Suppressor macrophage treated with lipopolysaccharide for 4 hours (primary cell): ENCODE measurements at regions not wholly inside any gene's neighbourhood (a gene's known extent, or its start where the extent isn't known, plus 50 kb on each side); places are given as distances from the start of the nearest gene placed in this dataset.

Experiments
- DNase-seq: peaks from one replicate; pipeline ENCODE4 v3.0.0-alpha.2; 2020

DNA sequence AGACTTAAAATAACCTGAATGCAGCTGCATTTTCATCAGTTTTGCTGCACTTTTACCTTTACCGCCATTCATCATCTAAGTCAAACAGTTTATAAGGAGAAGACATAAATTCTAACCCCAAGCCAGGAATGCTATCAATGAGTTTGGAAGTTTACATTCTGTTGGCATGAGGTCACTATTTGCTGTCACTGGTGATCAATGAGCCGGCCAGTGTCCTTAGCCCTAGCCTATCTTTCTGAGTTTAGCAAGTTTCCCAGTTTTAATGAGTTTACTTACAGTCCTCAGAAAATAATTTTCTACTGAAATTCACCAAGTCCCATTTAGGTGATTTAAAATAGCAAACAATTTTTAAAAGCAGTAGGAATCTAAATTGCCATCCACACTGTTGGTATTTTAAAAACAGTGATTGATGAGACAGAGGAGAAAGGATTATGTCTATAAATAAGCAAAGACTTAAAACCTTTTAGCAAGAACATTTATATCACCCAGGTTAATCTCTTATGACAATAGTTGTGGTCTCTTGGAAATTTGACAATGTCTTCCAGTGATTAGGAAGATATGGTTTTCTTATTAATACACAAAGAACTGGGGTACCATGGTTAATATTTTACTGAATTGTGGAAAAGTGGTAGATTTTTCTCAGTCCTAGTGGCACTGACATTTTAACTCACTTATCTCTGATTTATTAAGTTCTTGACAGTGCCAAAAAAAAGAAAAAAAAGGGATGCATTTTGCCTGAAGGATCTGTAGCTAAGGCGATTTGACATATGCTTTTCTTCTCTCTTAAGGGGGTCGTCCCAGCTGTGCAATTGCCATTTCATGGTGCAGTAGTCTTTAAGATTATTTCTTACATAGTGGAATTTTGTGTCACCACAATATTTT is 443.4 kb upstream of the ANKRD30A start:
- no peak for DNase-seq

DNA sequence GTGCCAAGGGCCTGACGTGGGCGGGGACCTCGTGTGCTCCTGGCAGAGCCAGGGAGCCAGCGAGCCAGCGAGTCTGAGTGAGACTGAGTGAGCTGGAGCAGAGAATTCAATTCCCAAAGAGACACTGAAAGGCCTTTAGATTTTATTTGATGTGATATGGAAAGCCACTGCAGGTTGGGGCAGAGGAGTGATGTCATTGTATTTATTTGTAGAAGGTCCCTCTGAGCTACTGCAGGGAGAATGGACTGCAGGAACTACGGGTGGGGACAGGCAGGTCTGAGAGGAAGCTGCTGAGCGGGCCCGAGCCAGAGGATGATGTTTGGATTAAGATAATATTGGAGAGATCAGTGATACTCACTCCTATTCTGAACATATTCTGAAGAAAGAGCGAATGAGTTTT is 445.8 kb upstream of the ANKRD30A start:
- no peak for DNase-seq

DNA sequence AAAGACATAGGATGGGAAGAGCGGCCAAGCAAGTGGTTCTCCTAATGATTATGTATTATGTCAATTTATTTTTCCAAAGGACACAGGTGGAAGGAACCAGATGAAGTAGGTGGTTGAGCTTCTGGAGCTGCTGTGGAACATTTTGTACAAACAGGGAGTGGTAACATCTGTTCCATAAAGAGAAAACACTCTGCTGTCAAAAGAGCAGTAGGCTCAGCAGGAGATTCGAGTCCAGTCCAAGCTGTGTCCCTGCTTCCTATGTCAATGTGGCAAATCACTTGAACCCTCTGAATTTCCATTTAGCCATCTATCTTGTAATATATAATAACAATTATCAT is 448.0 kb upstream of the ANKRD30A start:
- no peak for DNase-seq

DNA sequence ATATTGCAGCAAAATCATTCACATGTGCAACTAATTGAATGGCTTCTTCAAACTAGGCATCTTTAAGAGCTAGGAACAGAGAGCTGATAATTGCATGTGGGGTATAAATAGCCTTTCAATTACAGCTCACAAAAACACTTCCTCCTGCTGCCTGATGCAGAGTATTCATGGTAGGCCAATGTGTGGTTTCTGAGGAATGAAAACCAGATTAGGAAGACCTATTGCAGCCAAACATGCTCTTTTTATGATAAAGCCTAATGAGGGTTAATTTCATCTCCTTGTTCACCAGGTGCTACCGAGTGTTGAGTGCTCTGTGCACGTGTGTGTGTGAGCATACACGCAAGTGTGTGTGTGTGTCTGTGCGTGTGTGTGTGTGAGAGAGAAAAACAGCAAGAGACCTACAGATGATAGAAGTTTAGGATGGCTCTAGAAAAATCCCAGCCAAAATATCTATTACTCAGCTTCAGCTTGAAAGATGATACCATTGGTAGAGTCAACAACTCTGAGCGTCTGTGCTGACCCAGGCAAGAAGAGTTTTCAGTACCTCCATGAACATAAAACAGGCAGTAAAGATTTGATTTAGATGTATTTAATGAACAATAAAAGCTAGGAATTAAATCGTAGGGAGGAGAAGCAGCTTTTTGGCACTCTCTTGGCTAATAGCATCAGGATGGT is 448.5 kb upstream of the ANKRD30A start:
- no peak for DNase-seq

DNA sequence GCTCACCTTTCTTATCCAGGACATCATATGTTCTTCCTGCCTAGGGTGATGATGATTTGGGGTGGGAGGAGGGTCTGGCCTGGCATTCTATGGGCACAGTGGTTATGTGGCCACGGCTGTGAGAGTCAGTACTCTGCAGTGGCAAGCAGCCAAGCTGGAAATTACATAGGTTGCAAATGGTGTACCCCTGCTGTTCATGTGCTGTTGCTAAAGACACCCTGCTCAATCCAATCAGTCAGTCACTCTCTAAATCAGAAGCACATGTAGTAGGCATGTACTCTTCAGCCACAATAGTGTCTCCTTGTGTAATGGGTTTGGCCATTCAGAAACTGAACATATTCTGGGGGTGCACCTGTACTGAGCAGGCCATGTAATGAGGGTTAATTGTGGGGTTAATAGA is 449.1 kb upstream of the ANKRD30A start:
- DNase-seq: no peak

DNA sequence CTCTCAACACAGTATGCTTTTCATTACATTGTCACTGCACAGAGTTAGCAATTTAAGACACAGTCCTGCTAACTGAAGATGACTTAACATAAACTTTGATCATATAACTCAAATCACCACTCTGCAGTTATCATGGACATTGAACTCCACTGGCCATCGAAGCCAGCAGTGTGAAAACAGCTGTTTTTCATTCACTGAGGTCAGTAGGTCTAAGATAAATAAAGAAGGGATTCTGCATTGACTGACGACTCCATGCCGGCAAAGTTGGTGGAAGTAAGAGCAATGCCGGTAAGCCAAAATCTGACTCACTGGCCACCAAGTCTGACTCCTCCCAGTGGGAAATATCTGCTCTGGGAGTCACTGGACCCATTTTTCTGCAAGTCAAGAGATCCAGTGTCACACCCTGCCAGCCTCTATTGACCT is 449.9 kb upstream of the ANKRD30A start:
- no peak for DNase-seq

DNA sequence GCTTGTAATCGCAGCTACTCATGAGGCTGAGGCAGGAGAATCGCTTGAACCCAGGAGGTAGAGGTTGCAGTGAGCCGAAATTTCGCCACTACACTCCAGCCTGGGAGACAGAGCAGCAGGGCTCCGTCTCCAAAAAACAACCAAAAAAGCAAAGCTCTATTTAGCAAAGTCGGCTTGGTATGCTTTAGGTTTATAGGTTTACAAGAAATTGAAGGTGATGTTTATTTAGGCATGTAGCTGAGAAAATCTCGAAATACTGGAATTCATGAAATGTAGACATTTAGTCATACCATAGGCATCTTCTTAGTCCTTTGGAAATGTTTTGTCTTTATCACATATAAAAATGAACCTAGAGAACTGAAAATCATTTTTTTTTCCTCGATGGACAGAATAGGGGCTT is 453.8 kb upstream of the ANKRD30A start:
- no peak for DNase-seq

DNA sequence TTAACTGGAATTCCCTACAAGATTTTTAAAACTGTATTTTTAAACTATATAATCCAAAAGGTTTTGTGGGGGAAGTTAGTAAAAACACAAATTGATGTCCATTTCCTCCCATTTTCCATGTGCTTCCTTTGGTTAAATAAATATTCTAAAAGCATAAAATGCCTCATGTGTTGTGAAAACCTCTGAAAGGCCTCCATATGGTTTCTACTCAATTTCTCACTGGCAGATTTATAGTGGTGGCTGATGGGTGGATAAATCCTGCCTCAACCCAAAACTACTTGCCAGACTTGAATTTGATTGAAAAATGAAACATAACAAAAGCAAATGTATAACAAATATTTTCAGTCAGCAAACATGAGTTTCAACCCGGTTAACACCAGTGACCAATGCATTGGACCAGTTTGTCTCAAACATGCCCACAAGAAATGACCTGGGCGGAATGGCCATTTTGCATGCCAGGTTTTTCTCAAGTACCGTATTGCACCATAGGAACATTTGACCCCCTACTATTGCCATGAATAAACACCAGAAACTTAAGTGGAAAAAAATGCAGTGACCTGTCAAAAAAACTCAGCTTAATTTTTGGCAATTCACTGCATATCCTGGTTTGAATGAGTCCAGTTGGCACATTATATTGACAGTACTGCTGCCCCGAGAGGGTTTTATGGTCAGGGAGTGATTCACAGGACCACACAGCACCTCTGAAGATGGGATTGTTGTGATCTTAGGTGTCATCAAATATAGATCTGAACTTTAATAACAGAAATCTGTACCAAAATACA is 454.6 kb upstream of the ANKRD30A start:
- no peak for DNase-seq

DNA sequence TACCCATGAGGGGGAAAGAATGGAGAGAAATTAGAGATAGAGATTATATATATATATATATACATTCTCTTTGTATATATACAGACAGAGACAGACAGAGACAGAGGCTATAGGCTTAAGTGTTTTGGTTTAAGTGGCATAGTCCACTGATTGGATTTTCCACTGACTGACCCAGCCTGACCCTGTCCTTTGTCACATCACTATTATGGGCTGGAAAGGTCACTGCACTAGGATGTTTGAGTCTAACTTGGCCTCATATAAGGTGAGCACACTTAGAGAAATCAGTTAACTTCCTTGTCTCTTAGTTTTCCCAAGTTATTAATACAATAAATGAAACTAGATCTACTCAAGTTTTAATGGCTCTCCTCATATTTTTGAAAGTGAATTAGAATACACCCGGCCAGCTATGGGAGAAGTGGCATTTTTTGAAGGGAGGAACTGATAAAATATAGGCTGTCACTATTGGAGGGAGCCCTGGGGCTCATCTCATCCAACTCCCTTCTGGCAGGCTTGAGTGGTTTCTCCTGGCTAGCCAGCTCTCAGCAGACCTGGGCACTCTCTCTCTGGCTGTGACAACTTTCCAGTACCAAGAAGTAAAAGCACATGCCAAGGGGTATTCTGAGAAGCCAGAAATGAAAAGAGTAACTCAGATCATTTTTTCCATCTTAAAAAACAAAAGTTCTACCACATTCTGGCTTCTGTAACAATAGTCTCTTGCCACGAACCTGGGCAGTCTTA is 455.6 kb upstream of the ANKRD30A start:
- no peak for DNase-seq

DNA sequence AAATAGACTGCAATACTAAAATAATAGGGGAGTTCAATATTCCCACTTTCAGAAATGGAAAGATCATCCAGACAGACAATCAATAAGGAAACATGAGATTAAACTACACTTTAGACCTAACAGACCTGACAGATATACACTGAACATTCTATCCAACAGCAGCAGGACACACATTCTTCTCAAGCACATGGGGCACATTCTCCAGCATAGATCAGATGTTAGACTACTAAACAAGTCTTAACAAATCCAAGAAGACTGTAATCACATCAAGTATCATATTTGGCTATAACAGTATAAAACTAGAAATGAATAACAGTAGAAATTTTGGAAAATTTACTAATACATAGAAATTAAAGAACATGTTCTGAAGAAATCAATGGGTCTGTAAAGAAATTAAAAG is 458.9 kb upstream of the ANKRD30A start:
- DNase-seq: no peak

DNA sequence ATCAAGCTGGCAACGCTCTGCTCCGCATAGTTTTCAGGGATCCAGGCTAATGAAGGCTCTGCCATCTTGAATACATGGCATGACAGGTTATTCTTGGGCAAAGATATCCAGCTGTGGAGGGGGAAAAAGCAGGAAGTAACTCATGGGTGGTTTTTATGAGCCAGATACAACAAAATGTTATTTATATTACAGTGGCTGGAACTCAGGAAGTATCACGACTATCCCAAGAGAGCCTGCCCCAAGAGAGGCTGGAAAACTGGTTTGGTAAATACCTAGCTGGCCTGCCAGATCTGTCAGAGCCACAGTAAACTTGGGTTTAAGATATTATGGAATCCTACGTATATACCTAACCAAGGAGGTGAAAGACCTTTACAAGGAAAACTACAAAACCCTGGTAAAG is 462.8 kb upstream of the ANKRD30A start:
- DNase-seq: no peak

DNA sequence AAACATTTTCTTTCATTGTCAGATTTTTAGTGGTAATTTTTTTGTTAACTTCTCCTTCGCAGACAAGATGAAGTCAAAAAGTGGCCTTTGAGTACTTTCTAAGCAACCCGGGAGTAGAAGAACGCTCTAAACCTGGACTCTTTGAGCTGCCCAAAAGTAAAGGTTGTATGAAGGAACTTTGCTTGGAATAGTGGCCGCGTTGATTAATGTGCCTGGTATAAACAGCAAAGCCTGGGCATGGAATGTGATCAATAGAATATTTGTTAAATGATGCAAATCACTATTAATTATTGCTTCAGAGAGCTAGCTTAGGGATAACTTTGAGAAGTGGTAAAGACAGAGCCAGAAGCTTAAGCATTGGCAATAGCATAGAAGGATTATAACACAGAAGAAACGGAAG is 475.1 kb upstream of the ANKRD30A start:
- DNase-seq: no peak

DNA sequence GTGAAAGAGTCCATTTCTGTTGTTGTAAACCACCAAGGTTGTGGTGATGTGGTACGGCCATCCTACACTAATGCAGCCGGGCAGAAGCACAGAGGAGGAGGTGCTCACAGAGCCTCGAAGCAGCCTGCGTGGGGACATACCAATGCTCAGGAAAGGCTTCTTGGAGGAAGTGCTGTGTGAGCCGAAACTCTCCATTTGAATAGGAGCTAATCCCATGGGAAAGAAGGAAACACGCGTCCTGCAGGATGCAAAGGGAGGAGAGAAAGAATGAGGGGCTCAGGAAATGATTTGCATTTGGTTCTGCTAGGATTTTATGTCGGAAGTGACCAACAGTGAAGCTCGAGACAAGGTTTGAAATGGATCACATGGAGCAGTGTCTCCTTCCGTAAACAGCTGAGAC is 477.9 kb upstream of the ANKRD30A start:
- DNase-seq: no peak

DNA sequence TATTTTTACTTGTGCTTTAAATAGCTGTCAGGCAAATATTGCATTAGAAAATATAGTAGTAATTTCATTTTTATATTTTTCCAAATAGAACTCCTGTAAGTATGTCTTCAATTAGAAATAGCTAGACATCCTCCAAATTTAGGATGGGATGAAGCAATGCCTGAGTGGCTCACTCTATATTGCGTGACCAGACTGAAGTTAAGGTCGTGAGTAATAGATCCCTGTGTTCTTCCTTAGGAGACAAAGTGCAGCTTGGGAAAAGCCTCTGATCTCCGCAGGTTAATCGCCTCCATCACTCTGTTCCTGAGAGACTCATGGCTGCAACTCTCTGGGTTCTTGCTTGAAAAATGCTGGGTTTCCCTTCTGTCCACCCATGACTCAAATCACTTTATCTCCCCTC is 484.8 kb upstream of the ANKRD30A start:
- no peak for DNase-seq

DNA sequence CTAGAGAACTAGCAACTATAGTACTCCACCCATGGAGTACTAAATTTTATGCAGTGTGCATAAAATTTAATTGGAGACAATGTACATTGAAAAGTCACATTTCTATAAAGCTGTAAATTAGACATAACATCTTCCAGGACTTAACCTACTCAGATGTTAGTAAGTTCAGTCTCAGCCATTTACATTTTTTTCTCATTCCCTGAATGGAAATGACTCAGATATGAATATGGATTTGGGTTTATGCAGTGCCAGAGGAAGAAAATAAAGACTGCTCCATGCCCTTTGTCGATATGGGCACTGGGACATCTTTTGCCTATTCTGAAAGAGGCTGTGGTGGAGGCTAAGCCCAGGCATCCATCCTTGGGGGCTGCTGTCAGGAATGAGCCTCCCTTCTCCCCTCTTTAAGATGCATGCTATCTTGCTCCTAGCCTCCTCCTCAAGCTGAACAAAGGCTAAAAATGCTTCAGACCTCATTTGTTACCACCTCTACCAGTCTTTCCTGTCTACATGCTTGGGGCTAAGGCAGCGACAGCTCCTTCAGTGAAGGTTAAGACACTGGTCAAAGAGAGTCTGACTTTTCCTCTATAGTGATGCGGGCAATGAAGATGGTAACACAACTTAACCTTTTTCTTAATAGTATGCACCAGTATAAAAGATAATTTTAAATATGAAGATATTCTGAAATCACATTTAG is 486.8 kb upstream of the ANKRD30A start:
- DNase-seq: no peak

DNA sequence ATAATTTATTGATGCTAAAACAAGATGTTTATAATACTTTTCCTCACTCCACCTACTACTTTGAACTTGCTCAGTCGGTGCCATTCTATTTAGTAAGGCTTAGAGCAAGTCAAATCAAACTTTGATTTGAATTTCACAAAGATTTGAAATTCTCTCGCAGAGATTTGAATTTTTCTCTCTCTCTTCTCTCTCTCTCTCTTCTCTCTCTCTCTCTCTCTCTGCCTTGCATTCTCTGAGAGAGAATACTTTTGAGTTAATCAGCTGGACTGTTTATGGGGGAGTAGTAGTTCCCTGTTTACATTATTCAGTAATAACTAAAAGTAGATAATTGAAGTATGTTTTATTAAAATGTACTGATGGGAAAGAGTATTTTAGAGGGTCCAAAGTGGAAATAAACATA is 488.5 kb upstream of the ANKRD30A start:
- DNase-seq: no peak

DNA sequence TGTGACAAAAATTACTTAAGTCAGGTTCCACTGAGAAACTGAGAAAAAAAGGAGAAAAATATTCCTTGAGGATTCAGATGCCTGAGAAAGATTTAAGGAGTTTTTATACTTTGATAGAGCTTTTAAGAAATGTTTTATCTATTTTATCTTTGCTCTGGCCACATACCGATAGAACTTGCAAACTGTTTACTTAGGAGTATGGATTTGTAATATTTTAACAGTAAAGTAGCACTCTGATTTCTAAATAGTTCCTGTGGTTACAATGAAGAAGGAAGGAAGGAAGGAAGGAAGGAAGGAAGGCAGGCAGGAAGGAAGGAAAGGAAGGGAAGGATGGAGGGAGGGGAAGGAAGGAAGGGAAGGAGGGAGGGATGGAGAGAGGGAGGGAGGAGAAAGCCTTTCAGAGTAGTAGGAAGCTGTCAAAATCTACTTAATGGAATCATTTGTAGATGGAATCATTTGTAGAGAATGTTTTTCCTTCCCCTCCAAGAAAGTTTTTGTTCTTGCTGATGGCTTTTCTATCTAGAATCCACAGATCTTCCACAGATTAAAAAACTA is 489.0 kb upstream of the ANKRD30A start:
- no peak for DNase-seq

DNA sequence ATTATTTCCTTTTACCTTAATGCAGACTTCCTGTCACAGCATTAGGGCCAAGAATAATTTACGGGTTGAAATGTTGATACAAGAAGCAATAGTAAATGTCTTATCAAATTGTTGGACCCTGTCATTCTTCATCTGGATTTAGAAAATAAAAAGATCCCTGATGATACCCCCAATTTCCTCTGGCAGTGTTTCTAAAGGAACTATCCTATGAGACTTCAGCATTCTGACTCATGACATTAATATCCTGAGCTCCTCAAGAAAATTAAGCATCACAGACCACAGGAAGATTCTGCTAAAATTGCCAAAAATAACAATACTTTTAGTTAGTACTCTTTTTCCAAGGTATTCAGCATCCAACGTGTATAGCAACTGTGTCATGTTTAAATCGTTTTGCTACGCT is 490.5 kb upstream of the ANKRD30A start:
- no peak for DNase-seq

DNA sequence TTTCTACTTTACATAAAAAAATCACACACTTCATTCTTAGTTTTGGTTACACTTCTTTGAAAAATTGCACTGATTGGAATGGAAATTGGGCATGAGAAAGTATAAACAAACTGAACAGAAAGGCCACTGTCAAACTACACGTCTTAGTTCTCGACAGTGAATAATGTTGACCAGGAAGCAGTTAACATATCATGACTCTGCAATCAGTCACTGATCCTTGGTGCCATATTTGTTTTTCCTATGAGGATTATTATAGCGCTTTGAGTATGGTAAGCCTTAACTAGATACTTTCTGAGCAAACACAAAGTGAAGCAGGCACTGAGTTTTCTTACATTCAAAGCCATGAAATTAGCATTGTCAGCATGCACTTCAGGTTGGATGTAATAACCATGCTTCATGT is 495.1 kb upstream of the ANKRD30A start:
- no peak for DNase-seq

DNA sequence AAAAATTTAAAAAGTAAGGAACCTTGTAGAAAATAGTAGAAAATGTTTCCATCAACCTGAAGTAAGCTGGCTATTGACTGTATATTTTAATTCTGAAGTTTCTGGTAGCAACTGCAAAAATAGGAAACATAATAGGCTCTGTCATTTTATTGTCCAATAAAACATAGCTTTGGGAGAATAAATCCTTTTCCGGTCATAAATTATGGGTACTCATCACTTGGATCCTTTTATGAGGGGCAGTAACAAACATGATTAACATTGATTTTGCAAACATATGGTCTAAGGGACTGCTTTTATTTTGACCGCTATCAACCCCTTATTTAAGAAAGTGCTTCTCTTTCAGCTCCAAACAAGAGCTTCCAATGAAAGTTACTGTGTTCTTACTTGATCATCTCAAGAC is 495.9 kb upstream of the ANKRD30A start:
- no peak for DNase-seq

DNA sequence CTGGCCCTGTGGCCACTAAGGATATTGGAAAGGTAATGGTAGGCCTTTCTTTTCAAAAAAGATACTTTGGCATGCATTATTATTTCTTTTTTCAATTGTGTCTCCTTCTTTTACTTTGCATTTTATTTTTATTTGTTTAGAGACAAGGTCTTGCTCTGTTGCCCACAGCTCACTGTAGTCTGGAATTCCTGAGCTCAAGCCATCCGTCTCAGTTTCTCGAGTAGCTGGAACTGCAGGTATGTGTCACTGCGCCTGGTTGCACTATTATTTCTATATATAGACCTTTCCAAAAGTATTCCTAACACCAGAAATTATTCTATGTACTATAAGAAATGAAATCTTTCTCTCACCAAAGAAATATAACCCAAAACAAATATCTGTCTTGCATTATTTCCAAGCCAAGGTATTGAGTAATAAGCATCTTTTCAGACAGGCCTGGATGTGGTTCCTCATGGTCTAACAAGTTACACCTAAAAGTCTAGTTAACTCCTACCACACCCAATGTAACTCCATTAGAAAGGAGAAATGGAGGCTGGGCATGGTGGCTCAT is 500.8 kb upstream of the ANKRD30A start:
- DNase-seq: no peak

DNA sequence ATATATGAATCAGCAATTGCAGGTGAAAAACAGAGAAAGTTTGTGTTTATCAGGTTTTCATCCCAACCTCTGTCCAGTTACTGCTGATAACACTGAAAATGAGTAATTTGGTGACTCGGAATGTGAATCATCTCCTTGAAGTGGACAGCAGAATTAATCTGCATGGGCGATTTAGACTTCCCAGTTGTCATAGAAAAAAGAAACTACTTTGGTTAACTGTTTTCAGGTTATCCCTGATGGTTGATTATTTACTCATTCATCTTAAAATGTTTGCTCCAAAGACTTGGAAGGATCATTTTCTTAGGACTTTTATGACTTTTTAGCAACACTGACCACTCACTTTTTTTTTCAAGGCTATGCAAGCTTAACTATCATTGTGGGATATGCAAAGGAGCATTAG is 504.1 kb upstream of the ANKRD30A start:
- no peak for DNase-seq
